Effector CD4-positive, alpha-beta T cell (primary cell): ENCODE measurements at regions not wholly inside any gene's neighbourhood (a gene's known extent, or its start where the extent isn't known, plus 50 kb on each side); places are given as distances from the start of the nearest gene placed in this dataset.
A peak's percentile ranks its signal among the peaks of the same experiment; 100 is the strongest.
"Not testable (repeated sequence)": the region's sequence is repeated elsewhere in the genome, so short reads cannot be mapped to it uniquely, and the experiment has no call there.

Source experiments
- DNase-seq: peaks from one replicate; pipeline ENCODE4 v3.0.0-alpha.2; 2020

- peak; percentile 63 for DNase-seq
These were observed 69.4 kb upstream of the EVL start for GRCh38 chr14:99995700-99996356.

DNA sequence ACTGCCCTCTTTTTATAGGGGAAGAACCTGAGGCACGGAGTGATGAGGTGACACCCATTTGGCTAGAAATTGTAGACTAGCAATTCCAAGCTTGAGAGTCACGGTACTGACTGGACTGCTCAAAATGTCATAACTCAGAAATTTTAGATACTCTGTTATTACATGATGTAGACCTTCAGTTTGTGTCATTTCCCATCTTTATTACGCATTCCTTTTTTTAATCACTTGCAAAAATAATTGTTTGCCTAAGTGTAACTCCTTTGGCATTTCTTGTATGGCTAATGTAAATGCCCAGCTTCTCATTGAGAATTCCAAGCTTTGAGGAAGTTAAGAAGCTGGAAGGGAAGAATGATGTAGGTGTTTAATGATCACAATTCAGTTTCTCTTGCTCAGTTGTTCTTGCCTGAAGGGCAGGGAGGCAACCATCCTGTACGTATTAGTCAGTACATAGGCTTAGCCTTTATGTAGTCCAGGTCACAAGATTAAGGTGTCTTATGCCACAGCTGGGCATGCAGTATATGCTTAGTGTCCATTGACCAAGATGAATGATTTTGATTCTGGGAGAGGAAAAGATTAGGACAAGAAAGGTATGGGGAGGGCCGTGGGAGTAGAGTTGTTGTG lies 68.2 kb upstream of the EVL start:
- DNase-seq, result no peak

GRCh38 chr14:100000398-100000797 lies 64.8 kb upstream of the EVL start:
- DNase-seq, result not testable (repeated sequence)

DNA sequence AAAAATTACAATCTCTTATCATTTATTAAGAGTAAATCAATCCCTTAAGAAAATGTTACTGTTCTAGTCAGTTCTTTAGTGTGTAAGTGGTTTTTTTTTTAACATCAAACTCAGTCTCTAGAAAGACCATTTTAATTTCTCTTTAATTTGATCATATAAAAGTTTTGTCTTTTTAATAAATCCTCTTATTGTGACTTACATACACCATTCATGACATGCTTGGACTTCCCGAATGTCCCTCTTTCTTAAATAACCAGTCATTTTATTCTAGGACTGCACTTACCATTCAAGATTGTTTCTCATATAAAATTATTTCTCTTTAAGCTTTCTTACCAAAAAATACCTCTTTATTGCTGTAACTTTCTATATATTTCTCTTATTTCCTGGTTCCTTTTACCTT lies 60.8 kb upstream of the EVL start:
- DNase-seq, result no peak

- no peak for DNase-seq
These were observed 58.0 kb upstream of the EVL start for GRCh38 chr14:100007254-100007653.

DNA sequence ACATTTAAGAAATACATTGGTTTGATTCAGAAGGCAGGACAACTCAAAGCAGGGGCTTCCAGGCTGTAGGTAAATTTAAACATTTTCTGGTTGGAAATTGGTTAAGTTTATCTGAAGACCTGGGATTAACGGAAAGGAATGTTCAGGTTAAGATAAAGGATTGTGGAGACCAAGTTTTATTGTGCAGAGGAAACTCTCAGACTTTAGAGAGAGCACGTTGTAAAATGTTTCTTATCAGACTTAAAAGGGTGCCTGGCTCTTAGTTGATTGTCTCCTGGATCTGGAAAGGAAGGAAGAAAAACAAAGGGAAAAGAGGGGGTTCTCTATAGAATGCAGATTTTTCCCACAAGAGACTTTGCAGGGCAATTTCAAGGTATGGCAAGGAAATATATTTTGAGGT lies 55.4 kb upstream of the EVL start:
- DNase-seq, result not testable (repeated sequence)

DNA sequence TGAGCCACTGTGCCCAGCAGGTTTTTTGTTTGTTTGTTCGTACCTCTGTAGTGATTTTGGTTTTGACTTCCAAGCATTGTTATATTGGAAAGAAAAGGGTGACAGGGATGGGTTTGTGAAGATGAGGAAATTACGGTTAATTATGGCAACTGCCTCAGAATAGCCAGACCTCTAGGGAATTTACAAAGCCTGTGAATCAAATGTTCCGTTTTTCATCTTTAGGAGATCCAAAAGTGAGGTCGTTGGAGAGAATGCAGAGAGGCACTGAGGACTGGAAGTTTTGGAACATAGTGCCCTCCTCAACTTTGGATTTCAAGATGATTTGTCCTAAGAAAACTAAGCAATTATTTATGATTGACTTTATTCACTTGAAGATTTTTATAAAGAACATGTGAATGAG lies 54.5 kb upstream of the EVL start:
- no peak for DNase-seq

DNA sequence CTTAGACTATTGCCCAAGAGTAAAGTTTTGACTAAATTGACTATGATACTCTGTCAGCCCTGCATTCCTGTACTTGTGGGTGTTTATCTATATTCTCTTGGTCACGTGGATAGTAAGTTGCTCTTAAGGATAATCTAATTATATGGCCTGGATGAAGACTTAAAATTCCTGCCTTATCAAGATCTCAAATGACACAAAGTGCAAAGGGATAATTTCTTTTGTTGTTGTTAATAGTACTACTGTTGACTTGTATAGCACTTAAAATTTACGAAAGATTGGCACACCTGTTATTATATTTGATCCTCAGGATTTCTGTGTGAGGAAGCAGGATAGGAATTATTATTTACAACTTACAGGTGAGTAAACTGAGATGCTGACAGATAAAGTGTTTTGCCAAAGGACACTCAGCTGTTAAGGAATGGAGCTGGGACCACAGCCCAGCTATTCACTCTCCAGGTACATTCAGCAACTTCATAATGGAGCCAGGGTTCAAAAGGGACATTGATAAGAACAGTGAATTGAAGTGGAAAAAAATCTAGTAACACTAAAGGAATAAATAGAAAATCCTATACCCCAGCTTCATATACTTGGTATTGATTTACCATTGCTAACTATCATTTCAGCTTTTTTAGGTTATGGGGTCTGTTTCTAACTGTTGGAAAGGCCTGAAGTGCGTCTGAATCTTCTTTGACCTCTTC lies 53.4 kb upstream of the EVL start:
- DNase-seq, result no peak

DNA sequence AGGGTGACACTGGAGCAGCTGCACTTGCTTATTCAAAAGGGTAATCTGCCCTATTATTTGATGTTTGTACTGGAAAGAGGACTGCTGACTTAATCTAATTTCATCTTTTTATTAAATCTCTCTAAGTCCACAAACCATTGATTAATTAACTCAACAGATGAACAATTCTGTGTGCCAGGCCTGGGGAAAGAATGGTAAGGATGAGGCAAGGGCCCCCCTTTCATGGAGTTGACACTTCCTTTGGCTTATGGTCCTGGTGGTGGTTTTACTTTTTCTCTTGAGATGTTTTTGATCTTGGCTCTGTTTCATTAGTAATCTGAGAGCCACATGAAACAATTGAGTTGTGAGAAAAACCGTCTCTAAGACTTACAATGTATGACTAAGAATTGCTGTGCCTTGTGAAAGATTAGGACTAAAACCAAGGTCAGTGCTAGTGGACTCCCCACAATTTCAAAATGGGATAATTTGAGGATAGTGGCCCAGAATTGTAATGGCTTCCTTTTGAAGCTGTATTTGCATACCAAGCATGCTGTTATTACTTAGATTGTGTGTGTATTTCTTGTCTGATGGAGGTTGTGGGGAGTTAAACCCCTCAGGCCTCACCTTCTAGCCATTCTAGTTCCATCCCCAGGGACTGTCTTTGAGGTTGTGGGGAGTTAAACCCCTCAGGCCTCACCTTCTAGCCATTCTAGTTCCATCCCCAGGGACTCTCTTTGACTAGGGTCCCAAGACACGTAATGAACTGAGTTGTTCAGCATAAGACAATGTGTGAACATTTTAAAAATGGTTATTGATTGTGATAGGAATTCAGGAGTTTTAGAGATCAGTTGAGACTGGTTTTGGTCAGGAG lies 52.5 kb upstream of the EVL start:
- no peak for DNase-seq

DNA sequence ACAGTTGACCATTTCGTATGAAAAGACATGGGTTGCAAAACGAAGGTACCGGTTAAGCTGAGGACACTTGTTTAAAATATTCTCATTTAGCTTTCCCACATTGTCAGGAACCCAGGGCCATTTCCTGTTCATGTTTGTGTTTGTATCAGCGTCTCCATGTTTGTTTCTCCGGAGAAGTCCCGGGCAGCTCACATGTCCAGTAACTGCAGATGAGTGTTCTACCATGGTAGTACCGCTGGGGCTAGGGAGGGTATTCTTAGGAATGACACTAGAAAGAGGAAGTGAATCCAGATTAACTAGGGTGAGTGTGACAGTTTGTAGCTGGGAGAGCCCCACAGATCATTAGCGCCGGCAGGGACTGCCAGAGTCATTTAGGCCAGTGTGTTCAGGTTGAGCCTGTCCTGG lies 50.0 kb upstream of the EVL start:
- DNase-seq, result no peak
